ENCODE measurements at regions not wholly inside any gene's neighbourhood (a gene's known extent, or its start where the extent isn't known, plus 50 kb on each side); places are given as distances from the start of the nearest gene placed in this dataset.

DNA sequence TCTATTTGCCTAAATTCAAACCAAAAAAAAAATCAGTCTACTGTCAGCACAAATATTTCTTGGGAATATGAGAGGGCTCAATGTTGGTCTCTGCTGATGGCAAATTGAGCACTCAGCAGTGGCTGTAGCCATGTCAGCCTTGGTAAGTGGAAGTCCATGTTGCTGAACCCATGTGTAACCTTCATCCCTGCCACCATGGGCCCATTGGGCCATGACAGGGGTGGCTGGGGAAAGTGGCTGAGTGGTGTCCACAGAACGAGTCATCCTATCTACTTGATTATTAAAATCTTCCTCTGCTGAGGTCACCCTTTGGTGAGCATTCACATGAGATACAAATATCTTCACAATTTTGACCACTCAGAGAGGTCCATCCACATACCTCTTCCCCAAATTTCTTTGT, 56.8 kb upstream of the FAM9B start:
- TF ChIP-seq CTCF (IDR thresholded peaks at IDR 0.05 in 4 of 5, conservative IDR thresholded peaks at IDR 0.05 in 1 of 5): no peak
- TF ChIP-seq POLR2A (IDR thresholded peaks at IDR 0.05): no peak

All from gastrocnemius medialis (tissue), 4 donors.